ENCODE measurements at regions not wholly inside any gene's neighbourhood (a gene's known extent, or its start where the extent isn't known, plus 50 kb on each side); places are given as distances from the start of the nearest gene placed in this dataset.
"Not testable (repeated sequence)": the region's sequence is repeated elsewhere in the genome, so short reads cannot be mapped to it uniquely, and the experiment has no call there.

- DNase-seq (ENCODE audit: low read depth in 2 of 2), result no peak
Measured at GRCh38 chr5:163950248-163950647, 444.8 kb downstream of the MAT2B start.

DNA sequence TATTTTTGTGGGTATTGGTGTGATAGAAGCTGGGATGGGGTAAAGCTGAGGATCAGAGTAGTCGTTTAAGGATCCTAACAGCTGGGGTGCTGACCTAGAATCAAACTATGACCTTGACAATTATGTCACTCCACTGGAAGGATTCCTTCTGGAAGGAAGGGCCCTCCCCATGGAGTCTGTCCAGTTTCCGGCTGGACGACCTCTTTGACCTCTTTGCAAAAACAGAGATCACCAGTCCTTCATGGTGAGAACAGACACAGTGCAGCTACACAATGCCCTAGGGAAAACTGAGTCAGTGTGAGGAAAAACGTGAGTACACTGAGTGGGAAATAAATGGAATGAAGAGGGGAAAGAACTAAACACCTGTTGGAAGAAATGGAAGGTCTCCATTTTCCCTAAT is 445.6 kb downstream of the MAT2B start:
- no peak for DNase-seq (ENCODE audit: low read depth in 2 of 2)

DNA sequence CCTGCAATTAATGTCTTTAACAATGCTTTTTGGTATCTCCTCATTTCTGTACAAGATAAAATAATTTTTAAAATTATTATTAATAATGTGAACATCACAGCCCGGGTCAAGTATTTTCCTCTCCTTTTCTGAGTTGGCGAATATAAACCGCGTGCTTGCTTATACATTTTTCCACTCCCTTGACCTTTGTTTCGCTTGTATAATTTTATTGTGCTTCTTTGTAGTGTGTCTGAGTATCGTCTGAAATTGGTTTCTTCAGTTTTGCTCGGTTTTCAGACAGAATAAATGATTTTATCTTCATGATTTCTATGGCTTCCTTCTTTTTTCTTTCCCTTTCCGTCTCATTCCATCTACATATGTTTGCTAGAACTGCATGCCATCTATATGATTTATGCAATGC is 448.5 kb downstream of the MAT2B start:
- no peak for DNase-seq (ENCODE audit: low read depth in 2 of 2)

DNA sequence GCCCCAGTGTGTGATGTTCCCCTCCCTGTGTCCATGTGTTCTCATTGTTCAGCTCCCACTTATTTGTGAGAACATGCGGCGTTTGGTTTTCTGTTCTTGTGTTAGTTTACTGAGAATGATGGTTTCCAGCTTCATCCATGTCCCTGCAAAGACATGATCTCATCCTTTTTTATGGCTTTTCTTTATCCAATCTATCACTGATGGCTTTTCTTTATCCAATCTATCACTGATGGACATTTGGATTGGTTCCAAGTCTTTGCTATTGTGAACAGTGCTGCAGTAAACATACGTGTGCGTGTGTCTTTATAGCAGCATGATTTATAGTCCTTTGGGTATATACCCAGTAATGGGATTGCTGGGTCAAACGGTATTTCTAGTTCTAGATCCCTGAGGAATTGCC is 455.8 kb downstream of the MAT2B start:
- DNase-seq (ENCODE audit: low read depth in 2 of 2), result not testable (repeated sequence)

- no peak for DNase-seq (ENCODE audit: low read depth in 2 of 2)
Measured at GRCh38 chr5:163963881-163964280, 458.5 kb downstream of the MAT2B start.

DNA sequence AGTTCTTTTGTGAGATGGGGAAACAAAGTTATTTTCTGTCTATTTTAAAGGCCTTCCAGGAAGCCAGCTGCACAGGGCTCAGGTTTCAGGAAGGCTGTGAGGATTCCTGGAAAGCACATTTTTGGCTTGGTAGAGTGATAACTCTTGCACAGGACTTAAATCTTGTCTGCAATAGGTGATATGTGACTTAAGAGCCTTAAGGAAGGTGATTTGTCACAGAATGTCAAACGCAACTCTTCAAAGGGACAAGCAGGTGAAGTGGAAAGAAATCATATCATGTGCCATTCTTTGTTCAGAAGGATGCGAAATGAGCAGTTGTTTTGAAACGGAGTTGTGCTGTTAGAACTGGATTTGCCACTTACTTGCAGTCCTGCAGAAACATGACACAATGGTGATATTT is 459.3 kb downstream of the MAT2B start:
- no peak for DNase-seq (ENCODE audit: low read depth in 2 of 2)

- no peak for DNase-seq (ENCODE audit: low read depth in 2 of 2)
Measured at GRCh38 chr5:163967268-163967667, 461.8 kb downstream of the MAT2B start.

GRCh38 chr5:163968651-163969050 is 463.2 kb downstream of the MAT2B start:
- no peak for DNase-seq (ENCODE audit: low read depth in 2 of 2)

- DNase-seq (ENCODE audit: low read depth in 2 of 2), result no peak
Measured at GRCh38 chr5:163976696-163977095, 471.3 kb downstream of the MAT2B start.

DNA sequence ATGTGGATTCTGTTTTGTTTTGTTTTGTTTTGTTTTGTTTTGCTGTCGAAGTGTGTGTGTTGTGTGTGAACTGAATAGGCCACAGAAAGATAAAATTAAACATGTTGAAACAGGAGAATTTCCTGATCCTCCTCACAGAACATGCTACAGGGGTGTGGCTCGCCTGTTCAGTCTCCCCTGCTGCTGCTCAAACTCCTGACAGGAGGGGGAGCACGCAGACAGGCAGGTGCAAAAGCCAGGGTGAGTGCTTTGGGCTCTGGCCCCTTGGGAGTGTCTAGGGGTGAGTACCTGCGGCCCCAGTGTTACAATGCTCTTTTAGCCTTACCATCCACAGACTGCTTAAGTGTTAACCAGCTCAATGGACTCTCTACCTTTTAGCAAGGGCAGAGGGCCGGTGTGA is 473.5 kb downstream of the MAT2B start:
- no peak for DNase-seq (ENCODE audit: low read depth in 2 of 2)

DNA sequence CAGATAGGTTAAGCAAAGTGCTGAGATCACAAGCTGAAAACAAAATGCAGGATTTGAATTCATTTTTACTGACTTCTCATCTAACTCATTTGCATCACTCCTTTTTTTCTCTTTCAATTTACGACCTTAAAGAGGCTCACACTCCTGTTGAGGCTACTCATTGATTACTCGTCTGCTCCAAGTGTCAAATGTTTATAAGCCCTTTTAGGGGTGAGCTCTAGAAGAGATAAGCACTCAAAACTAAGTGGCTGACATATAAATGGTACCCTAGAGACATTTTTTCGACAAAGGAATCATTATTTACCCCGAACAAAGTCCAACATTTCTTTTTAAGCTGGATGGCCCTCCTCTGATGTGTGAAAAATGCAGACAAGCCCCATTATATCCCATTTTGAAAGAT is 483.1 kb downstream of the MAT2B start:
- no peak for DNase-seq (ENCODE audit: low read depth in 2 of 2)

DNA sequence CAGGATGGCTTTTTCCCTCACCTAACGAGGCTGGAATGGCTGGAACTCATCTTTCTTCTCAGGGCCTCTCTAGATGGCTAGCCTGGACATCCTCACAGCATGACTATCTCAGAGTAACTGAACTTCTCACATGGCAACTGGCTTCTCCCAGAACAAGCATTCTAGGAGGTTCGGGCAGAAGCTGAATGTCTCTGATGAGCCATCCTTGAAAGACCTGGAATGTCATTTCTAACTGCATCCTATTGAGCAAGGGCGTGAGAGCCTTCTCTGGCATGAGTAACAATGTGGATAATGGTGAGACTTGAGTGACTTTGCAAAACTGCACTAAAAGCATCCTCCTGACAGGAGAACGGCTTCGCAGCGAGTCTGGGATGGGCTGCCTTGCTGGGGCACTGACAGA is 487.7 kb downstream of the MAT2B start:
- no peak for DNase-seq (ENCODE audit: low read depth in 2 of 2)

- DNase-seq (ENCODE audit: low read depth in 2 of 2), result no peak
Measured at GRCh38 chr5:163995206-163995605, 489.8 kb downstream of the MAT2B start.

GRCh38 chr5:163997965-163998364 is 492.5 kb downstream of the MAT2B start:
- DNase-seq (ENCODE audit: low read depth in 2 of 2), result no peak

DNA sequence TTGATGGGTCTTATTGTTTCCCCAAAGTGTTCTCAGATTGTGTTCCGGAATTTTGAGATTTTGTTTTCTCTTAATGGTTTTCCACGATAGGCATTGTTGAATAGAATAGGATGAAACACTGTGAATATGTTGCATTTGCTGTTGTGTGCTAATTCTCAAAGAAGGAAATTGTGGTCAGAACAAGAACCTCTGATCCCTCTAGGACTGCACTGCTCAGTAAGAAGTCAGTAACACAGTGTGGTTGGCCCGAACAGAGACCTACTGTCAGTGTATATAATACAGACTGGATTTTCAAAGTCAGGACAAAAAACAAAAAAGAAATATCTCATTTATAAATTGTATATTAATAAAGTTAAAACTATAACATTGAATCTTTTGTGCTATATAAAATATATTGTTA is 494.8 kb downstream of the MAT2B start:
- DNase-seq (ENCODE audit: low read depth in 2 of 2), result no peak

GRCh38 chr5:164000819-164001218 is 495.4 kb downstream of the MAT2B start:
- DNase-seq (ENCODE audit: low read depth in 2 of 2), result no peak

- DNase-seq (ENCODE audit: low read depth in 2 of 2), result no peak
Measured at GRCh38 chr5:164002214-164002613, 496.8 kb downstream of the MAT2B start.

- DNase-seq (ENCODE audit: low read depth in 2 of 2), result no peak
Measured at GRCh38 chr5:164002628-164003027, 497.2 kb downstream of the MAT2B start.

DNA sequence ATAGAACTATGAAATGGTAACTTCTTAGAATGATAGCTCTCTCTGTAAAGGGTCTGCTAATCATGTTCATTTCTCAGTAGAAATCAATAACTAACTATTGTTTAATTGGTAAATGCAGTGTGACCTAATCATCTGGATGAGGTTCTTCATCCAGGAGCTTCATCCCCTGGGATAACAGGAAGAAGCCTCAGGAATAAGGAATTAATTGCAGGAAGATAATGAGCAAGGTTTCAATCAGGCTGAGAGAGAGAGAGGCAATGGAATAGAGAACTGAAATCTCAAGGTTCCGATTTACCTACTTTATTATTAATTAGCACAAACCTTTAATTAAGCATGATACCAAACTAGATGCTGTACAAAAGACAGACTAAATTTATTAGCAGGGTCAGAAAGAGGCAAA is 499.7 kb downstream of the MAT2B start:
- no peak for DNase-seq (ENCODE audit: low read depth in 2 of 2)

DNA sequence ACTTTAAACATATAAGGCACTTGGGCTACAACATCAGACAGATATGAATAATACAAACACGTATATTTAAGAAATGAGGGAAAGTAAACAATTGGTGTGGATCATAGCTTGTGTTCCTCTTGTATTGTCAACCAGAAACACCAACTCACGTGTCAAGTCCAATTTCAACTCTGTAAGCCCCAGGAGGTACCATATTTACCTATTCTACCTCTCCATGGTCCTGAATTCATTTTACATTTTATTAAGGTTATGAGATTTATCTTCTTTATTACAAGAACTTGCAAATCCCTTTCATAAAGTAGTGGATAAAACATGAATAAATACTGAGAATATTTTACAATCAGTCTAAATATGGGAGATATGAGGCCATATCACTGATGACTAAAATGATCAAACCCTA is 501.6 kb downstream of the MAT2B start:
- DNase-seq (ENCODE audit: low read depth in 2 of 2), result no peak

- DNase-seq (ENCODE audit: low read depth in 2 of 2), result no peak
Measured at GRCh38 chr5:164009621-164010020, 504.2 kb downstream of the MAT2B start.

GRCh38 chr5:164010900-164011299 is 505.5 kb downstream of the MAT2B start:
- DNase-seq (ENCODE audit: low read depth in 2 of 2), result no peak

GRCh38 chr5:164012371-164012770 is 507.0 kb downstream of the MAT2B start:
- DNase-seq (ENCODE audit: low read depth in 2 of 2), result no peak

DNA sequence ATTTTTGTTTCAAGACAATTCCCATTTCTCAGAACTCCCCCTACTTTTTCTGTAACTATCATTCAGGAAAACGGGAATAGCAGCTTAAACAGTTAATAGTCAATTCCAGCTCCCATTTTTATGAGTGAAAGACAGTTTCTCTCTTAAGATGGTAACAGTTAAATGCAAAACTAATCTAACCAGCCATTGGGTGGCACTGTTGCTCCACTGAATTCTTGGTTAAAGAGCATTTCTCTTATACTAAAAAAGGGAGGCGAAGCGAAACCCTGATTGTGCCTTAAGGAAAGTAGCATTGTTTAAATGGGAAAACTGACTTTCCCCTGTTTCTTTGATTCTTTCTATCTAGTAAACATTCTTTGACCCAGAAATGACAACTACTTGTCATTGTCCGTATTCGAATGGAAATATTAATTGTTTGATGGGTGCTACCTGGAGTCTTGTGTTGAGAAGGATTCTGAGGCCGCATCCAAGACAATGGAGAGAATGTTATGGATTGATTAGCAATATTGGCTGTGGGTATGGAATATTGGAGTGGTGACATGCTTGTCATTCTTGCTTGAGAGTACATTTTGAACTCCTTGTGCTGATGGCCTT is 507.8 kb downstream of the MAT2B start:
- DNase-seq (ENCODE audit: low read depth in 2 of 2), result no peak

DNA sequence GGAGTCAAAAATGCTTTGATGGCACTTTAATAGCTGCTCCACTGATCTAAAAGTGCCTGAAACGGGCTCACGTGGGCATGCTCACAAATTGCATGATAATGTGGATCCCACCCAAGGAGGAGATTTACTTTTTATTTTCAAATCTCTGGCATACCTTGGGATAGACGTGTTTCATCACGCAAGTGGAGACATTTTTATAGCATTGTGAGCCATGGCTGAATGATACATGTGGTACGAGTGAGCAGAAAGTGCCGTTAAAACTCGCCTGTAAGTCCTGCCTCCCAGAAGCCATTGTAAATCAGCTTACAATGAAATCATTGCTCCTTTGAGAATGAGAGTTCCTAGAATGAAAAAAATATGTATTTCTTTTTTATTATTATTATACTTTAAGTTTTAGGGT is 514.7 kb downstream of the MAT2B start:
- DNase-seq (ENCODE audit: low read depth in 2 of 2), result no peak

All from activated CD8-positive, alpha-beta memory T cell treated with anti-CD3 and anti-CD28 coated beads for 4 hours (primary cell).